GM19328 (cell line): ENCODE measurements at regions not wholly inside any gene's neighbourhood (a gene's known extent, or its start where the extent isn't known, plus 50 kb on each side); places are given as distances from the start of the nearest gene placed in this dataset.
A peak's percentile ranks its signal among the peaks of the same experiment; 100 is the strongest.
"Not testable (repeated sequence)": the region's sequence is repeated elsewhere in the genome, so short reads cannot be mapped to it uniquely, and the experiment has no call there.

Experiments
- ATAC-seq: cut with Tn5 transposase; IDR thresholded peaks from one replicate; pipeline ENCODE4 v1.9.1; 2021; ENCODE audit warnings: mild to moderate bottlenecking, moderate library complexity; ENCODE audit not compliant: unreplicated experiment

GRCh38 chr3:72661115-72661457, 187.2 kb downstream of the SHQ1 start:
- no peak for ATAC-seq

GRCh38 chr3:72660270-72661114, 187.8 kb downstream of the SHQ1 start:
- no peak for ATAC-seq

- ATAC-seq, result no peak
These were observed 188.6 kb downstream of the SHQ1 start for GRCh38 chr3:72659596-72659995.

DNA sequence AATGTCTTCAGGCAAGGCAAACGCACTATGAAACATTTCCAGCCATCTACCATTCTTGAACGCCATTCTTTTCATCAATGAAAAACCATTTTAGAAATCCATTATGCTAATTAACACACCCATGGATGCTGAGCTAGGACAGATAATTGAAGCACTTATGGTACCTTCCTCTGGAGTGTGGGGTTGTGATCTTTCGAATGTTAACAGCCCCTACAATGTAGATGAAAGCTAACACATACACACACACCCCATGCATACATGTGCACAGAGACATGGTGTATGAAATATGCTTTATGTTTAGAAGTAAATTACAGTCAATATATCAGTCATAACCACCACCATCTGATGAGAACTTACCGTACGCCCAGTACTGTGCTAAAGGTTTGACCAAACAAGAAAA, 189.1 kb downstream of the SHQ1 start:
- ATAC-seq, result no peak

DNA sequence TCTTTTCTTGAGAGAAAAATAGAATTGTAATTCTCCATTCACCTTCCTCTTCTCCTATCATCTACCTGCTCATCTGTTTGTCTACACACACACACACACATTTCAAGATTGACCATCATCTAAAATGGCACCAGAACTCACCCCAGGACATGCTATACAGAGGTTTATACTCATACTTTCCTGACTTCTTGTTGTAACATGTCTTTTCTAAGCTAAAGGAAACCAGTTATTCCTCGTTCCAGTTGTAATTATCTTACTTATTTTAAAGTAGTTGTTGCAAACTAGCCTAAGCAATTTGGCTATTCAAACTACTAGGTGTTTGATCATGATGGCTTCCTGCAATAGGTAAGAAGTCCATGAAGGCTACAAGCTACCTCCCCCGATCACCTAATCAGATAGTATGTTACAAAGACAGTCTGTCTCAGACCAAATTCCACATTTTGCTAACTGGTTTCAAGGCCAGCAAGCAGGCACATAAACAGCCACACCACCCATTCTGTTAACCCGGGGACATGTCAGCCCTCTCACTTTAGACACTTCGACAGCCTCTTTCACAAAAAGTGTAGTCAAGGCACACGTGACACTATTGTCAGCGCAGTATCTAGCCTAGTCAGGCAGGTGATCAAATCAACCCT, 189.7 kb downstream of the SHQ1 start:
- ATAC-seq, result no peak

GRCh38 chr3:72657666-72658065, 190.6 kb downstream of the SHQ1 start:
- ATAC-seq, result peak; percentile 55

- ATAC-seq, result no peak
These were observed 192.5 kb downstream of the SHQ1 start for GRCh38 chr3:72655723-72656122.

GRCh38 chr3:72655131-72655551, 193.1 kb downstream of the SHQ1 start:
- ATAC-seq, result no peak

GRCh38 chr3:72652395-72652794, 195.8 kb downstream of the SHQ1 start:
- no peak for ATAC-seq

GRCh38 chr3:72651498-72651897, 196.7 kb downstream of the SHQ1 start:
- no peak for ATAC-seq

DNA sequence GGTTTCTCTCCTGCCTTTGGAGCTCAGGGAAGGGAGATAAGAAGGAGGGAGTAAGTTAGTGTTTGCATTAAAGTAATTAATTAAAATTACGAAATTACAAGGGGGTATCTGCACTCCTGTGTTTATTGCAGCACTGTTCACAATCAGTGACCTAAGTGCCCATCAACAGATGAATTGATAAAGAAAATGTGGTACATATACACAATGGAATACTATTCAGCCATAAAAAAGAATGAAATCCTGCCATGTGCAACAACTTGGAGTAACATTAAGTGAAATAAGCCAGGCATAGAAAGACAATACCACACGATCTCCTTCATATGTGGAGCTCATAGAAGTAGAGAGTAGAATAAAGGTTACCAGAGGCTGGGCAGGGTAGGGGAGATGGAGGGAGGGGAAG, 202.0 kb downstream of the SHQ1 start:
- ATAC-seq, result no peak

- ATAC-seq, result not testable (repeated sequence)
These were observed 204.6 kb downstream of the SHQ1 start for GRCh38 chr3:72643635-72644034.

DNA sequence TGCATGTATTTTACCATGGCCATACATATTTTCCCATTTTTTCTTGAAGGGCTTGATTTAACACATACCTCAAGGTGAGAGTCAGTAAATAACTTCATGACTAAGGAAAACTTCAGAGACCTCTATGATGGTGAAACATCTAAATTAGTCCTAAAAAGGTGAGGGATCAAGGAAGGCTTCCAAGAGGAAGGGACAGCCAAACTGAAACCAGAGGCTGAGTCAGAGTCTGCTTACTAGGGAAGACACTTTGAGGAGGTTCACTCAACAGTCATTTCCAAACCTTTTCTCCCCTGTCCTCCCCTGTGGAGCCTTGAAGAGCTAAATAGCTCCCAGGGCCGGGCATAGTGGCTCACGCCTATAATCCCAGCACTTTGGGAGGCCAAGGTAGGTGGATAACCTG, 206.6 kb downstream of the SHQ1 start:
- no peak for ATAC-seq

DNA sequence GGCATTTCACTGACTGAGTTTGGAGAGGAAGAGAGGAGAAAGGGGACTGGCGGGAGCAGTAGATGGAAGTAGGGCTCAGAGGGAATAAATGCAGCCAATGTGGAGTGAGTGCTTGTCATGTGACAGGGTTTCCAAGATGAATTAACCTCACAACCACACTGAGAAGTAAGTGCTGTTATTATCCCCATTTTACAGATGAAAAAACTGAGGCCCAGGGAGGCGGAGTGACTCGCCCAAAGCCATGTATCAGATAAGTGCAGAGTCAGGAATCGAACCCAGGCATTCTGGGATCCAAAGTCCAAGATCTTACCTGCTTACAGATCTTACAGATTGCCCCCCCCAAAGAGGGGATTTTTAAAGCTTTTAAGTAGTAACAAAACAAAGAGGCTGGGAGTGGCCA, 207.2 kb downstream of the SHQ1 start:
- ATAC-seq, result no peak

GRCh38 chr3:72636969-72637597, 211.2 kb downstream of the SHQ1 start:
- no peak for ATAC-seq

DNA sequence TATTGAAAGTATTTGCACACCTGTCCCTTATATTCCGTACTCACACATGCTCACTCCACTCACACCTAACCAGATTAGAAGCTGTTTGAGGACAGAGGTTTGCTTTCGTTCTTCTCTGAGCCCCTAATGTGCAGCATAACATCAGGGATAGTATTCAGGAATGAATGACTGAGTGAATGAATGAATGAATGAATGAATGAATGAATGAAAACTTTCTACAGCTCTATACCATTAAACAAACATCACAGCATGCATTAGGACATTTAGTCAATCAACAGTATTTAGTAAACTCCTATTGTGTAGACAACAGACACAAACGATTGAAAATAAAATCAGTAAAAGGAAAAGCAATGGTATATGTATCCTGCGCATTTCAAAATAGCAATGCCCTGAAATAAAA, 212.7 kb downstream of the SHQ1 start:
- ATAC-seq, result no peak

DNA sequence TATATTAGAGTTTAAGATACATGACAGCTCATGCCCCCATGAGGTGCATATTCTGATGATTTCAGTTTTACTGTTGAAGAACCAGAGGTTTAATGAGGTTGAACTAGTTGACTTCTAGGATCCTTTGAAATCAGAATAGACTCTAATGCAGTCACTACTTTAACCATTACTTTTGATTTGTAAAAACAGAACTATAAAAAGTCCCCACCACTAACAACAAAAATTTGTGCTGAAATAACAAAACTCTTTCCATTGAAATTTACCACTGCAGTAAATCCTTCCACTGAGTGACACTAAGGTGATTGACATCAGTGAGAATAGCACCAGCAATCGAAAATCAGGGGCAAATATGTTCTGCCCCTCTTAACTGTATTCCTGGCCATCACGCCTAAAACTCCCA, 214.1 kb downstream of the SHQ1 start:
- ATAC-seq, result no peak

DNA sequence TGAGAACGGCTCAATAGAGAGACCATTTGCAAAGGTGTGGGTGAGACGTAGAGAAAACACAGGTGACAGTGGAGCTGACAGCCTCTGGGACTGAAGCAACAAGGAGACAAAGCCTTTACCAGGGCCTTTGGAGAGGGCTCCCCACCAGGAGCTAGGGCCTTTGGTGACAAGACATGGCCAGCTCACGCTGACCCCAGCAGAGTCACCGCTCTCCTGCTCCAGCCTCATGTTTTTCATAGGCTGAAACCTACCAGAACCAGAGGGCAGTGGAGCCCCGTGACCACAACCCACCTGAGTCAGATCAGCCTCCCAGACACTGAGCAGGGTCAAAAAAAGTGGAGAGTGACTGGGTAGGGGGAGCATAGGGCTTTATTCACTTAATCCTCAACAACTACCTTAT, 214.7 kb downstream of the SHQ1 start:
- ATAC-seq, result no peak

GRCh38 chr3:72633121-72633520, 215.1 kb downstream of the SHQ1 start:
- no peak for ATAC-seq

- ATAC-seq, result no peak
These were observed 216.1 kb downstream of the SHQ1 start for GRCh38 chr3:72632129-72632528.

GRCh38 chr3:72630969-72631344, 217.3 kb downstream of the SHQ1 start:
- ATAC-seq, result no peak

DNA sequence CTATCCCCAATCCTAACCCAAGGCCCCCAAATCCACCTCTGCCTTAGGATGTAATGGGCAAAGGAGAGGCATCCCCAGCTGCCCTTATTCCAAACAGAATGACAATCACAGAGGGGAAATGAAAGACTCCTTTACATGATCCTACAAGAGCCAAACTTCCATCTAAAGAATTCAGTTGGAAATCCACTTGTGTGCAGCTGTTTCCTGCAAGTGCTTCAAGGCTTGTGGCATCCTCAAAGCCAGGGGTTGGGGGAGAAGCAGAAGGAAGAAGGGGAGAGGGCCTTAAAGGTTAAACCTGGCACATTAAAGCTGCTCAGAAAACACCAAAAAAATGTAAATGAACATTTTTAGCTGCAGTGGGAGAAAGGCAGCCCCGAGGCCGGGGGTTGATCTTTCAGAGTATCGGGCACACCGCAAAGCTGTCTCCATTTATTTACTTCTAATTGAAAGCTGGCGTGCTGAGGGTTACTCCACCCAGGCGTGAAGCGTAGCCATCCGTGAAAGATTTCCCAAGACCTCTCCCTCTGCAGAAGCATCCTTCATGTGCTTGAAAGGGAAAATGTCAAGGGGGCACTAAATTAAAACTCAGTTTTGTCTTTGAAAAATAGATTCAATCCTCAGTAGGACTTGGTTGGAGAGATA, 217.8 kb downstream of the SHQ1 start:
- no peak for ATAC-seq
